RPMI7951 (cell line): ENCODE measurements at regions not wholly inside any gene's neighbourhood (a gene's known extent, or its start where the extent isn't known, plus 50 kb on each side); places are given as distances from the start of the nearest gene placed in this dataset.
A peak's percentile ranks its signal among the peaks of the same experiment; 100 is the strongest.

Experiments
- DNase-seq: peaks from one replicate; pipeline ENCODE4 v3.0.0-alpha.2; 2012; ENCODE audit warnings: low read depth

GRCh38 chr12:88758176-88758575 is 177.9 kb upstream of the KITLG start:
- no peak for DNase-seq

GRCh38 chr12:88756917-88757316 is 176.6 kb upstream of the KITLG start:
- DNase-seq: no peak

GRCh38 chr12:88756153-88756552 is 175.9 kb upstream of the KITLG start:
- DNase-seq: peak; percentile 83

- DNase-seq: no peak
Measured at GRCh38 chr12:88753707-88754106, 173.4 kb upstream of the KITLG start.

- DNase-seq: peak; percentile 34
Measured at GRCh38 chr12:88753066-88753465, 172.8 kb upstream of the KITLG start.

- DNase-seq: no peak
Measured at GRCh38 chr12:88752183-88752582, 171.9 kb upstream of the KITLG start.

- no peak for DNase-seq
Measured at GRCh38 chr12:88750867-88751543, 170.7 kb upstream of the KITLG start.

GRCh38 chr12:88746386-88746785 is 166.1 kb upstream of the KITLG start:
- DNase-seq: no peak

- DNase-seq: peak; percentile 19
Measured at GRCh38 chr12:88743946-88744685, 163.8 kb upstream of the KITLG start.

GRCh38 chr12:88737838-88738472 is 157.7 kb upstream of the KITLG start:
- no peak for DNase-seq

- no peak for DNase-seq
Measured at GRCh38 chr12:88736031-88736430, 155.8 kb upstream of the KITLG start.

- no peak for DNase-seq
Measured at GRCh38 chr12:88733008-88733407, 152.7 kb upstream of the KITLG start.

GRCh38 chr12:88729196-88729595 is 148.9 kb upstream of the KITLG start:
- DNase-seq: no peak

GRCh38 chr12:88726806-88727720 is 146.8 kb upstream of the KITLG start:
- DNase-seq: no peak

GRCh38 chr12:88725592-88726143 is 145.4 kb upstream of the KITLG start:
- no peak for DNase-seq

GRCh38 chr12:88723219-88723618 is 142.9 kb upstream of the KITLG start:
- no peak for DNase-seq

- no peak for DNase-seq
Measured at GRCh38 chr12:88720785-88721650, 140.7 kb upstream of the KITLG start.

GRCh38 chr12:88720231-88720630 is 140.0 kb upstream of the KITLG start:
- no peak for DNase-seq

- DNase-seq: no peak
Measured at GRCh38 chr12:88717188-88717587, 136.9 kb upstream of the KITLG start.

GRCh38 chr12:88716240-88716639 is 136.0 kb upstream of the KITLG start:
- no peak for DNase-seq

GRCh38 chr12:88715673-88716072 is 135.4 kb upstream of the KITLG start:
- no peak for DNase-seq
